H9 (cell line): ENCODE measurements at regions not wholly inside any gene's neighbourhood (a gene's known extent, or its start where the extent isn't known, plus 50 kb on each side); places are given as distances from the start of the nearest gene placed in this dataset.

Experiments used
- DNase-seq: peaks from one replicate; pipeline ENCODE4 v3.0.0-alpha.2; 2017
- H2AFZ ChIP-seq: one replicate; pipeline ENCODE4 v1.6.1; 2013; ENCODE audit warnings: mild to moderate bottlenecking, low read length, control low read depth, moderate library complexity
- H2AK5ac ChIP-seq: 2 replicates; pipeline ENCODE4 v1.6.1; 2013; ENCODE audit warnings: low read length, control low read depth, mixed read lengths; ENCODE audit not compliant: insufficient read length
- H2BK120ac ChIP-seq: one replicate; pipeline ENCODE4 v1.6.1; 2013; ENCODE audit warnings: low read depth, mild to moderate bottlenecking, low read length, control low read depth, inconsistent platforms; ENCODE audit not compliant: poor library complexity, severe bottlenecking
- H2BK12ac ChIP-seq: 2 replicates; pipeline ENCODE4 v1.6.1; 2013; ENCODE audit warnings: low read length, control low read depth, mixed read lengths, low read depth; ENCODE audit not compliant: insufficient read length
- H2BK15ac ChIP-seq: 2 replicates; pipeline ENCODE4 v1.6.1; 2013; ENCODE audit warnings: low read depth, low read length, control low read depth
- H2BK20ac ChIP-seq: one replicate; pipeline ENCODE4 v1.6.1; 2013; ENCODE audit warnings: low read depth, mild to moderate bottlenecking, low read length, control low read depth, inconsistent platforms; ENCODE audit not compliant: poor library complexity, severe bottlenecking
- H2BK5ac ChIP-seq: 2 replicates; pipeline ENCODE4 v1.6.1; 2013; ENCODE audit warnings: low read length, control low read depth, mixed read lengths; ENCODE audit not compliant: insufficient read length
- H3K14ac ChIP-seq: 2 replicates; pipeline ENCODE4 v1.6.1; 2013; ENCODE audit warnings: low read length, control low read depth; ENCODE audit not compliant: insufficient read depth
- H3K18ac ChIP-seq: 2 replicates; pipeline ENCODE4 v1.6.1; 2013; ENCODE audit warnings: low read depth, mild to moderate bottlenecking, mixed read lengths, low read length, control low read depth; ENCODE audit not compliant: insufficient read length
- H3K23ac ChIP-seq: 2 replicates; pipeline ENCODE4 v1.6.1; 2013; ENCODE audit warnings: low read length, control low read depth, mixed read lengths, low read depth; ENCODE audit not compliant: insufficient read length
- H3K23me2 ChIP-seq: 2 replicates; pipeline ENCODE4 v1.6.1; 2013; ENCODE audit warnings: low read depth, mild to moderate bottlenecking, mixed read lengths, low read length, control low read depth; ENCODE audit not compliant: insufficient read length, poor library complexity, severe bottlenecking
- H3K27ac ChIP-seq: 2 replicates; pipeline ENCODE4 v1.5.1; 2013; ENCODE audit warnings: low read length, control low read depth, mixed read lengths, low read depth; ENCODE audit not compliant: insufficient read length
- H3K27me3 ChIP-seq: 2 replicates; pipeline ENCODE4 v1.6.1; 2013; ENCODE audit warnings: low read length, control low read depth, inconsistent platforms; ENCODE audit not compliant: insufficient read depth
- H3K4ac ChIP-seq: 2 replicates; pipeline ENCODE4 v1.6.1; 2013; ENCODE audit warnings: low read depth, mild to moderate bottlenecking, control low read depth, inconsistent platforms, low read length, moderate library complexity
- H3K4me1 ChIP-seq: 2 replicates; pipeline ENCODE4 v1.6.1; 2013; ENCODE audit warnings: low read length, control low read depth, inconsistent platforms; ENCODE audit not compliant: insufficient read depth
- H3K4me2 ChIP-seq: 2 replicates; pipeline ENCODE4 v1.6.1; 2013; ENCODE audit warnings: low read length, control low read depth, mixed read lengths; ENCODE audit not compliant: insufficient read length, insufficient read depth
- H3K56ac ChIP-seq: 2 replicates; pipeline ENCODE4 v1.6.1; 2013; ENCODE audit warnings: low read depth, mild to moderate bottlenecking, mixed read lengths, low read length, control low read depth; ENCODE audit not compliant: insufficient read length
- H3K79me1 ChIP-seq: 2 replicates; pipeline ENCODE4 v1.6.1; 2013; ENCODE audit warnings: low read depth, mild to moderate bottlenecking, moderate library complexity, low read length, control low read depth, inconsistent platforms; ENCODE audit not compliant: insufficient read depth, poor library complexity, severe bottlenecking
- H3K79me2 ChIP-seq: 2 replicates; pipeline ENCODE4 v1.6.1; 2013; ENCODE audit warnings: low read length, control low read depth, inconsistent platforms; ENCODE audit not compliant: insufficient read depth
- H3K9ac ChIP-seq: 2 replicates; pipeline ENCODE4 v1.6.1; 2013; ENCODE audit warnings: low read length, control low read depth, mixed read lengths; ENCODE audit not compliant: insufficient read length; ENCODE audit errors: extremely low read depth
- H3K9me3 ChIP-seq: one replicate; pipeline ENCODE4 v1.6.1; 2013; ENCODE audit warnings: low read depth, low read length, inconsistent platforms; ENCODE audit not compliant: control insufficient read depth
- H3T11ph ChIP-seq: one replicate; pipeline ENCODE4 v1.6.1; 2013; ENCODE audit warnings: mild to moderate bottlenecking, low read length, control low read depth, inconsistent platforms
- H4K20me1 ChIP-seq: one replicate; pipeline ENCODE4 v1.6.1; 2013; ENCODE audit not compliant: control insufficient read depth, insufficient read length, insufficient read depth
- H4K5ac ChIP-seq: 2 replicates; pipeline ENCODE4 v1.6.1; 2013; ENCODE audit warnings: low read depth, mild to moderate bottlenecking, mixed read lengths, low read length, control low read depth; ENCODE audit not compliant: insufficient read length
- H4K8ac ChIP-seq: replicated peaks from 2 replicates; pipeline ENCODE4 v1.6.1; 2013; ENCODE audit warnings: low read length, control low read depth, mixed read lengths, low read depth; ENCODE audit not compliant: insufficient read length
- H4K91ac ChIP-seq: 2 replicates; pipeline ENCODE4 v1.6.1; 2013; ENCODE audit warnings: low read depth, mild to moderate bottlenecking, moderate library complexity, mixed read lengths, low read length, control low read depth; ENCODE audit not compliant: insufficient read length
- H3K27ac Mint-ChIP-seq, 3 experiments: 2 replicates in 2 of 3; 3 replicates in 1 of 3; pipeline ENCODE4 v1.8.0; 2020 to 2021; ENCODE audit warnings: mixed read lengths in 3 of 3, mild to moderate bottlenecking in 1 of 3, moderate library complexity in 1 of 3
- H3K27me3 Mint-ChIP-seq: 2 replicates; pipeline ENCODE4 v1.8.0; 2021; ENCODE audit warnings: low read depth, mild to moderate bottlenecking, moderate library complexity, mixed read lengths
- H3K36me3 Mint-ChIP-seq, 3 experiments: 2 replicates in 2 of 3; 3 replicates in 1 of 3; pipeline ENCODE4 v1.8.0; 2020 to 2021; ENCODE audit warnings: low read depth in 3 of 3, mixed read lengths in 3 of 3; ENCODE audit not compliant: insufficient read depth in 1 of 3
- H3K4me1 Mint-ChIP-seq, 2 experiments: 2 replicates each; pipeline ENCODE4 v1.8.0; 2020; ENCODE audit warnings: mixed read lengths in 2 of 2
- H3K4me3 Mint-ChIP-seq, 2 experiments: 2 replicates in 1 of 2; 3 replicates in 1 of 2; pipeline ENCODE4 v1.8.0; 2020 to 2021; ENCODE audit warnings: mild to moderate bottlenecking in 2 of 2, mixed read lengths in 2 of 2, moderate library complexity in 1 of 2
- H3K9me3 Mint-ChIP-seq, 2 experiments: 2 replicates in 1 of 2; 3 replicates in 1 of 2; pipeline ENCODE4 v1.8.0; 2020; ENCODE audit warnings: mild to moderate bottlenecking in 2 of 2, mixed read lengths in 2 of 2, moderate library complexity in 1 of 2
- WGBS: extraction: QIAGEN DNeasy Blood & Tissue Kit; methylation state at CpG from one replicate; pipeline ENCODE4 v1.1.7; 2013; ENCODE audit warnings: missing lambda C conversion rate, low lambda C conversion rate, mixed read lengths; ENCODE audit not compliant: insufficient read length; ENCODE audit errors: extremely low coverage; 5-methylcytosine and 5-hydroxymethylcytosine counted together
- TF ChIP-seq, protein P1 (sequence below): fragments of 200-600 bp; sonication (generic); conservative IDR thresholded peaks from 3 replicates; pipeline ENCODE4 v1.8.0; 2021; ENCODE audit warnings: antibody characterized with exemption, mild to moderate bottlenecking

GRCh38 chr14:101332281-101332680, 229.0 kb upstream of the DIO3 start:
- Histone ChIP-seq H3K4me1 (no peaks in the 10 kb centered on the region), H4K5ac (no peak overlapping the region), H4K20me1 (no peaks in the 10 kb centered on the region), H3K23me2 (no peaks in the 10 kb centered on the region), H2BK120ac (no peak overlapping the region), H3K27ac (no peak overlapping the region), H3K4me2 (no peak overlapping the region), H3K79me2 (no peaks in the 10 kb centered on the region), H3K9ac (no peak overlapping the region), H3K18ac (no peak overlapping the region), H2BK5ac (no peak overlapping the region), H2BK12ac (no peak overlapping the region), H3T11ph (no peak overlapping the region), H4K8ac (no peak overlapping the region), H2AFZ (no peak overlapping the region), H3K14ac (no peak overlapping the region), H3K79me1 (no peaks in the 10 kb centered on the region), H4K91ac (no peak overlapping the region), H3K56ac (no peak overlapping the region), H3K9me3 (no peaks in the 10 kb centered on the region), H2BK20ac (no peak overlapping the region), H3K4ac (no peak overlapping the region), H2BK15ac (no peak overlapping the region), H3K27me3 (no peaks in the 10 kb centered on the region; the same call in 1 of the 2 replicates), H3K23ac (no peak overlapping the region), H2AK5ac (no peak overlapping the region)
- no CpG with 5 or more reads among the region's 8 CpGs for WGBS
- DNase-seq, result no peak
- H3K4me1 Mint-ChIP-seq, result peaks cover 9 to 14% of the 10 kb centered on the region in 2 experiments
- no peak overlapping the region for H3K4me3 Mint-ChIP-seq
- no peak overlapping the region for H3K27ac Mint-ChIP-seq
- H3K27me3 Mint-ChIP-seq, result peaks cover 14% of the 10 kb centered on the region
- no peaks in the 10 kb centered on the region for H3K9me3 Mint-ChIP-seq
- TF ChIP-seq, protein P1, sequence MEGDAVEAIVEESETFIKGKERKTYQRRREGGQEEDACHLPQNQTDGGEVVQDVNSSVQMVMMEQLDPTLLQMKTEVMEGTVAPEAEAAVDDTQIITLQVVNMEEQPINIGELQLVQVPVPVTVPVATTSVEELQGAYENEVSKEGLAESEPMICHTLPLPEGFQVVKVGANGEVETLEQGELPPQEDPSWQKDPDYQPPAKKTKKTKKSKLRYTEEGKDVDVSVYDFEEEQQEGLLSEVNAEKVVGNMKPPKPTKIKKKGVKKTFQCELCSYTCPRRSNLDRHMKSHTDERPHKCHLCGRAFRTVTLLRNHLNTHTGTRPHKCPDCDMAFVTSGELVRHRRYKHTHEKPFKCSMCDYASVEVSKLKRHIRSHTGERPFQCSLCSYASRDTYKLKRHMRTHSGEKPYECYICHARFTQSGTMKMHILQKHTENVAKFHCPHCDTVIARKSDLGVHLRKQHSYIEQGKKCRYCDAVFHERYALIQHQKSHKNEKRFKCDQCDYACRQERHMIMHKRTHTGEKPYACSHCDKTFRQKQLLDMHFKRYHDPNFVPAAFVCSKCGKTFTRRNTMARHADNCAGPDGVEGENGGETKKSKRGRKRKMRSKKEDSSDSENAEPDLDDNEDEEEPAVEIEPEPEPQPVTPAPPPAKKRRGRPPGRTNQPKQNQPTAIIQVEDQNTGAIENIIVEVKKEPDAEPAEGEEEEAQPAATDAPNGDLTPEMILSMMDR, result no peak
- no peaks in the 10 kb centered on the region; a peak in 1 of 7 replicates for H3K36me3 Mint-ChIP-seq
